ENCODE measurements at regions not wholly inside any gene's neighbourhood (a gene's known extent, or its start where the extent isn't known, plus 50 kb on each side); places are given as distances from the start of the nearest gene placed in this dataset.

DNA sequence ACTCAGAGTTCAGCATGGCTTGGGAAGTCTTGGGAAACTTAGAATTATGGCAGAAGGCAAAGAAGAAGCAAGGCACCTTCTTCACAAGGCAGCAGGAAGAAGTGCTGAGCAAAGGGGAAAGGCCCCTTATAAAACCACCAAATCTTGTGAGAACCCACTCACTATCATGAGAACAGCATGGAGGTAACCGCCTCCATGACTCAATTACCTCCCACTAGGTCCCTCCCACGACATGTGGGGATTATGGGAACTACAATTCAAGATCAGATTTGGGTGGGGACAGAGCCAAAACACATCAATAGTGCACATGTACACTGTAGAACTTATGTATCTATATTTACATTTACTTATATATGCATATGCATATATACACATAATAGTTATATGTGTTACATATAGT, 565.3 kb upstream of the NR2F2 start:
- no peak for FAIRE-seq
- POLR2A ChIA-PET (ENCODE audit: partially characterized antibody): no interaction called here
- TF ChIP-seq JUN (IDR thresholded peaks at IDR 0.05; ENCODE audit: low read depth, low read length) (no peak), RAD21 (IDR thresholded peaks at IDR 0.05 in 1 of 2, conservative IDR thresholded peaks at IDR 0.05 in 1 of 2; ENCODE audit: low read depth in 2 of 2, low read length in 2 of 2) (no peak), TAF7 (optimal IDR thresholded peaks at IDR 0.05; ENCODE audit: borderline replicate concordance, low read depth, low read length) (no peak), JUND (IDR thresholded peaks at IDR 0.05; ENCODE audit: low read length) (no peak), RBBP5 (IDR thresholded peaks at IDR 0.05; ENCODE audit: borderline replicate concordance, low read depth, low read length) (no peak), CTBP2 (IDR thresholded peaks at IDR 0.05; ENCODE audit: borderline replicate concordance, insufficient read depth, insufficient read length, low read length) (no peak), BCL11A (IDR thresholded peaks at IDR 0.05; ENCODE audit: low read depth in 2 of 2, low read length in 2 of 2) (no peak), CHD1 (IDR thresholded peaks at IDR 0.05; ENCODE audit: low read depth, low read length) (no peak), POLR2AphosphoS5 (IDR thresholded peaks at IDR 0.05; ENCODE audit: low read depth, low read length) (no peak), SP4 (IDR thresholded peaks at IDR 0.05; ENCODE audit: low read length) (no peak), ZNF274 (IDR thresholded peaks at IDR 0.05; ENCODE audit: borderline replicate concordance, extremely low read depth, low read length) (no peak)
- TF ChIP-seq, protein P1, sequence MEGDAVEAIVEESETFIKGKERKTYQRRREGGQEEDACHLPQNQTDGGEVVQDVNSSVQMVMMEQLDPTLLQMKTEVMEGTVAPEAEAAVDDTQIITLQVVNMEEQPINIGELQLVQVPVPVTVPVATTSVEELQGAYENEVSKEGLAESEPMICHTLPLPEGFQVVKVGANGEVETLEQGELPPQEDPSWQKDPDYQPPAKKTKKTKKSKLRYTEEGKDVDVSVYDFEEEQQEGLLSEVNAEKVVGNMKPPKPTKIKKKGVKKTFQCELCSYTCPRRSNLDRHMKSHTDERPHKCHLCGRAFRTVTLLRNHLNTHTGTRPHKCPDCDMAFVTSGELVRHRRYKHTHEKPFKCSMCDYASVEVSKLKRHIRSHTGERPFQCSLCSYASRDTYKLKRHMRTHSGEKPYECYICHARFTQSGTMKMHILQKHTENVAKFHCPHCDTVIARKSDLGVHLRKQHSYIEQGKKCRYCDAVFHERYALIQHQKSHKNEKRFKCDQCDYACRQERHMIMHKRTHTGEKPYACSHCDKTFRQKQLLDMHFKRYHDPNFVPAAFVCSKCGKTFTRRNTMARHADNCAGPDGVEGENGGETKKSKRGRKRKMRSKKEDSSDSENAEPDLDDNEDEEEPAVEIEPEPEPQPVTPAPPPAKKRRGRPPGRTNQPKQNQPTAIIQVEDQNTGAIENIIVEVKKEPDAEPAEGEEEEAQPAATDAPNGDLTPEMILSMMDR (IDR thresholded peaks at IDR 0.05; ENCODE audit: control extremely low read depth in 1 of 3, insufficient read depth in 1 of 3, low read depth in 1 of 3, low read length in 3 of 3): no peak

More for the DNA sequence above, 565.3 kb upstream of the NR2F2 start:
- no peak overlapping the region for H4K91ac ChIP-seq (replicated peaks; ENCODE audit: insufficient read length, low read length)
- WGBS, 2 experiments (ENCODE audit: extremely low coverage in 1 of 2, insufficient coverage in 1 of 2, insufficient read length in 1 of 2, insufficient replicate concordance in 2 of 2, low coverage in 1 of 2, low lambda C conversion rate in 2 of 2, missing lambda C conversion rate in 1 of 2): 74% methylated on average over 2 of the region's 2 CpGs; no CpG with 5 or more reads in 1 of the 2 experiments
- H3K18ac ChIP-seq (ENCODE audit: extremely low read depth, low read length): no peak overlapping the region
- no peak overlapping the region for H4K8ac ChIP-seq (ENCODE audit: extremely low read depth, insufficient read depth, low read length)
- no peak overlapping the region for H2AFZ ChIP-seq (ENCODE audit: low read length)
- no peaks in the 10 kb centered on the region for H3K9me3 ChIP-seq (ENCODE audit: insufficient read depth in 2 of 2, low read depth in 1 of 2, low read length in 1 of 2)
- no peak overlapping the region for H3K56ac ChIP-seq (replicated peaks; ENCODE audit: insufficient read length, low read depth, low read length)
- H3K23me2 ChIP-seq (ENCODE audit: low read depth, low read length): no peaks in the 10 kb centered on the region
- H2BK20ac ChIP-seq (ENCODE audit: low read length): no peak overlapping the region
- no peaks in the 10 kb centered on the region for H3K79me2 ChIP-seq (ENCODE audit: control insufficient read depth in 1 of 2, insufficient read depth in 2 of 2, low read length in 2 of 2)
- H2BK5ac ChIP-seq (ENCODE audit: low read depth, low read length): no peak overlapping the region
- H3K36me3 ChIP-seq (ENCODE audit: control insufficient read depth in 2 of 4, insufficient read depth in 4 of 4, low read length in 3 of 4): no peaks in the 10 kb centered on the region
- H3K14ac ChIP-seq (ENCODE audit: insufficient read length): no peak overlapping the region
- peaks cover 0 to 1% (median 0%) of the 10 kb centered on the region in 4 experiments; a peak in 1 of 7 replicates for H3K27me3 ChIP-seq (replicated peaks in 1 of 4; ENCODE audit: control insufficient read depth in 3 of 4, extremely low read depth in 1 of 4, insufficient read depth in 3 of 4, low read length in 3 of 4)
- H3K23ac ChIP-seq (ENCODE audit: insufficient read length): no peak overlapping the region
- peaks cover 0 to 4% (median under 1%) of the 10 kb centered on the region in 4 experiments; a peak in 3 of 7 replicates for H3K4me1 ChIP-seq (replicated peaks in 1 of 4; ENCODE audit: control insufficient read depth in 3 of 4, insufficient read depth in 4 of 4, low read length in 3 of 4)
- no peaks in the 10 kb centered on the region for H3K79me1 ChIP-seq (ENCODE audit: low read depth, low read length)
- H2BK15ac ChIP-seq (ENCODE audit: low read length): no peak overlapping the region
- no peak for DNase-seq (ENCODE audit: low read depth in 1 of 2, low spot score in 2 of 2)
- H4K5ac ChIP-seq (ENCODE audit: insufficient read length, low read depth, low read length): no peak overlapping the region
- no peak overlapping the region for H2BK12ac ChIP-seq (ENCODE audit: low read depth, low read length)
- no peak overlapping the region for H3K9ac ChIP-seq (replicated peaks in 1 of 4; ENCODE audit: extremely low read depth in 1 of 4, low read depth in 3 of 4, low read length in 3 of 4)
- no peak overlapping the region for H3K4me3 ChIP-seq (ENCODE audit: extremely low read depth in 1 of 4, insufficient read depth in 2 of 4, low read depth in 3 of 4, low read length in 4 of 4)
- no peak overlapping the region for H3K27ac ChIP-seq (ENCODE audit: low read depth, low read length)
- no peak overlapping the region for H3K4me2 ChIP-seq (ENCODE audit: insufficient read depth in 1 of 2, low read depth in 2 of 2, low read length in 2 of 2)
- no peak overlapping the region for H2AK5ac ChIP-seq (ENCODE audit: low read depth, low read length)
- H2BK120ac ChIP-seq (replicated peaks; ENCODE audit: low read depth, low read length): no peak overlapping the region
- no peak overlapping the region for H3K4ac ChIP-seq (replicated peaks; ENCODE audit: insufficient read length, low read depth, low read length)
- CTCF ChIA-PET (ENCODE audit: partially characterized antibody): no interaction called here
- H4K20me1 ChIP-seq (replicated peaks in 1 of 2; ENCODE audit: control insufficient read depth in 1 of 2, insufficient read depth in 2 of 2, low read length in 2 of 2): no peaks in the 10 kb centered on the region

Measured in H1 (cell line).